ENCODE measurements at regions not wholly inside any gene's neighbourhood (a gene's known extent, or its start where the extent isn't known, plus 50 kb on each side); places are given as distances from the start of the nearest gene placed in this dataset.
"Not testable (repeated sequence)": the region's sequence is repeated elsewhere in the genome, so short reads cannot be mapped to it uniquely, and the experiment has no call there.

DNA sequence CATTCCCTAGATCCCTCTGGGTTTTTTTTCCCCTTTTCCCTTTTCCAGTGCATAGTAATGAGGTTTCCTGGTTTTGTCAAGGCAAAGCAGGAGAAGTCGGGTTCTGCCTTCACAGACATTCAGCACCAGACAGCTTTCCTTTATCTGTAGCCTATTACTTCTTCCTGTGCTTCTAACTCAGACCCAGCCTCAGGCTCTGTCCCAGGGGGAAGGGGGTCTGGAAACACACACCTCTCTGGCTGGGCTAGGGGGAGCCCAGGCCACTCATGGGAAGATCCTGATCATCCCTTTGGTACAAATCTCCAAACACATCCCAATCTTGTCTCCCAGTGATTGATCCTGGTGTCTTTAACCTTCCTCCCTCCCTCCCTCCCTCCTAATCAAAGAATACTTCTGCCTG is 656.4 kb downstream of the LMO4 start:
- no peak for DNase-seq (ENCODE audit: low read depth in 1 of 2, low spot score in 1 of 2)
- no peak overlapping the region for H3K4me3 ChIP-seq (replicated peaks; ENCODE audit: insufficient read depth, low read length)
- peaks cover 2% of the 10 kb centered on the region for H3K27me3 ChIP-seq (ENCODE audit: insufficient read depth, poor library complexity, severe bottlenecking)
- no peak overlapping the region for H3K27ac ChIP-seq (replicated peaks)
- TF ChIP-seq, protein P1, sequence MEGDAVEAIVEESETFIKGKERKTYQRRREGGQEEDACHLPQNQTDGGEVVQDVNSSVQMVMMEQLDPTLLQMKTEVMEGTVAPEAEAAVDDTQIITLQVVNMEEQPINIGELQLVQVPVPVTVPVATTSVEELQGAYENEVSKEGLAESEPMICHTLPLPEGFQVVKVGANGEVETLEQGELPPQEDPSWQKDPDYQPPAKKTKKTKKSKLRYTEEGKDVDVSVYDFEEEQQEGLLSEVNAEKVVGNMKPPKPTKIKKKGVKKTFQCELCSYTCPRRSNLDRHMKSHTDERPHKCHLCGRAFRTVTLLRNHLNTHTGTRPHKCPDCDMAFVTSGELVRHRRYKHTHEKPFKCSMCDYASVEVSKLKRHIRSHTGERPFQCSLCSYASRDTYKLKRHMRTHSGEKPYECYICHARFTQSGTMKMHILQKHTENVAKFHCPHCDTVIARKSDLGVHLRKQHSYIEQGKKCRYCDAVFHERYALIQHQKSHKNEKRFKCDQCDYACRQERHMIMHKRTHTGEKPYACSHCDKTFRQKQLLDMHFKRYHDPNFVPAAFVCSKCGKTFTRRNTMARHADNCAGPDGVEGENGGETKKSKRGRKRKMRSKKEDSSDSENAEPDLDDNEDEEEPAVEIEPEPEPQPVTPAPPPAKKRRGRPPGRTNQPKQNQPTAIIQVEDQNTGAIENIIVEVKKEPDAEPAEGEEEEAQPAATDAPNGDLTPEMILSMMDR (IDR thresholded peaks at IDR 0.05; ENCODE audit: insufficient read depth, low read length) = no peak
- TF ChIP-seq, protein P2, sequence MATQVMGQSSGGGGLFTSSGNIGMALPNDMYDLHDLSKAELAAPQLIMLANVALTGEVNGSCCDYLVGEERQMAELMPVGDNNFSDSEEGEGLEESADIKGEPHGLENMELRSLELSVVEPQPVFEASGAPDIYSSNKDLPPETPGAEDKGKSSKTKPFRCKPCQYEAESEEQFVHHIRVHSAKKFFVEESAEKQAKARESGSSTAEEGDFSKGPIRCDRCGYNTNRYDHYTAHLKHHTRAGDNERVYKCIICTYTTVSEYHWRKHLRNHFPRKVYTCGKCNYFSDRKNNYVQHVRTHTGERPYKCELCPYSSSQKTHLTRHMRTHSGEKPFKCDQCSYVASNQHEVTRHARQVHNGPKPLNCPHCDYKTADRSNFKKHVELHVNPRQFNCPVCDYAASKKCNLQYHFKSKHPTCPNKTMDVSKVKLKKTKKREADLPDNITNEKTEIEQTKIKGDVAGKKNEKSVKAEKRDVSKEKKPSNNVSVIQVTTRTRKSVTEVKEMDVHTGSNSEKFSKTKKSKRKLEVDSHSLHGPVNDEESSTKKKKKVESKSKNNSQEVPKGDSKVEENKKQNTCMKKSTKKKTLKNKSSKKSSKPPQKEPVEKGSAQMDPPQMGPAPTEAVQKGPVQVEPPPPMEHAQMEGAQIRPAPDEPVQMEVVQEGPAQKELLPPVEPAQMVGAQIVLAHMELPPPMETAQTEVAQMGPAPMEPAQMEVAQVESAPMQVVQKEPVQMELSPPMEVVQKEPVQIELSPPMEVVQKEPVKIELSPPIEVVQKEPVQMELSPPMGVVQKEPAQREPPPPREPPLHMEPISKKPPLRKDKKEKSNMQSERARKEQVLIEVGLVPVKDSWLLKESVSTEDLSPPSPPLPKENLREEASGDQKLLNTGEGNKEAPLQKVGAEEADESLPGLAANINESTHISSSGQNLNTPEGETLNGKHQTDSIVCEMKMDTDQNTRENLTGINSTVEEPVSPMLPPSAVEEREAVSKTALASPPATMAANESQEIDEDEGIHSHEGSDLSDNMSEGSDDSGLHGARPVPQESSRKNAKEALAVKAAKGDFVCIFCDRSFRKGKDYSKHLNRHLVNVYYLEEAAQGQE (IDR thresholded peaks at IDR 0.05; ENCODE audit: insufficient replicate concordance, low read depth) = no peak
- no peak for TF ChIP-seq SPI1 (IDR thresholded peaks at IDR 0.05; ENCODE audit: borderline replicate concordance, low read depth)
- no peak for TF ChIP-seq GABPA (IDR thresholded peaks at IDR 0.05; ENCODE audit: low read depth)
- TF ChIP-seq POLR2AphosphoS5 (IDR thresholded peaks at IDR 0.05; ENCODE audit: low read depth) = no peak

DNA sequence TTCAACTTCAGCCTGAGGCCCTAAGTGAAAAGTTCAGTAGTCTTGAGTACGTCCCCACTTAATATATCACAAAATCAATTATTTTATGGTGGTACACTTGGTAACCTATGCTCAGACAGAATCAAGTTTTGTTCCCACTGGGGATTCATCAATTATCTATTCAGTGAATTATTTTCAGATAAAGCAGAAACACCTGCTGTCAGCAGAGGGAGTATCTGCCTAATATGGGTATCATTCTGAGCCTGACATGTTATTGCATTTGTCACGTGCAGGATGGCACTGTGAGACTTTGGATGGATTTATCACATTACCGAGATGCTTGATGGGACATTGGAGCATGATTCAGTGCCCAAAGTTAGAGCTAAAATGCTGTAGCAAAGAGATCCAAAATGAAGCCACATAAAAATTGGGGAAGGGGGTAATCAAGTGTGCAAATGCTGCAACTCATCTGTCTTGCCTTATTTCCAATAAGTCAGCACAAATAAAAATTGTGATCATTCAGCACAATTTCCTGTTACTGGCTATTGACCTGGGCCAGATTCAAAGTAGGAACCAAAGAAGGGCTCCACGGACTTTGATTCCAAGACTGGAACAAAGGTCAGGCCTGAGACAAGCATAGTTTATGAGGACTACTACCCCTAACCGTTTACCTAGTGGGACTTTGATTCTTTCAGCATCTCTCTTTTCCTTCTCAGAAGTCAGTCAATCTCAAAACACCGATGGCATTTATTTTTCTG is 657.6 kb downstream of the LMO4 start:
- DNase-seq (ENCODE audit: low read depth in 1 of 2, low spot score in 1 of 2) = no peak
- no peak overlapping the region for H3K27ac ChIP-seq (replicated peaks)
- H3K27me3 ChIP-seq (ENCODE audit: insufficient read depth, poor library complexity, severe bottlenecking) = peaks cover 2% of the 10 kb centered on the region
- TF ChIP-seq POLR2AphosphoS5 (IDR thresholded peaks at IDR 0.05; ENCODE audit: low read depth) = no peak
- TF ChIP-seq, protein P2 (IDR thresholded peaks at IDR 0.05; ENCODE audit: insufficient replicate concordance, low read depth) = no peak
- no peak for TF ChIP-seq SPI1 (IDR thresholded peaks at IDR 0.05; ENCODE audit: borderline replicate concordance, low read depth)
- TF ChIP-seq GABPA (IDR thresholded peaks at IDR 0.05; ENCODE audit: low read depth) = no peak
- TF ChIP-seq, protein P1 (IDR thresholded peaks at IDR 0.05; ENCODE audit: insufficient read depth, low read length) = no peak
- H3K4me3 ChIP-seq (replicated peaks; ENCODE audit: insufficient read depth, low read length) = no peak overlapping the region

DNA sequence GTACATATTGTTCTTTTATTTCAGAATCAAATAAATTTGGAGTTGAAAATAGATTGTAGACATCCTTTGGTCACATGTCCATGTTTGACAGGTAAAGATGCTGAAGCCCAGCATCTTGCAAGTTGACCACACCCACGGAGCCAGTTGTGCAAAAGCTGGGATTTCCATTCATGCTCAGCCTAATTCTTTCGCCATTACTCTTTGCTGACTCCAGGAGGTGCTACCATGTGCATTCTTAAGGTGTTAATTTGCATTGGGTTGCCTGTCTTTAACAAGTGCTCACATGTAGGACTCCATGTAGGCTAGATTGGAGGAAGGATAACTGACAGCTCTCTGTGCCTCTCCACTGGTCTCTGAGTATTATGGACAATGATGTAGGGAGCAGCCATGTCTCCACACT is 660.7 kb downstream of the LMO4 start:
- Histone ChIP-seq H3K4me3 (replicated peaks; ENCODE audit: insufficient read depth, low read length) (no peak overlapping the region), H3K27ac (replicated peaks) (no peak overlapping the region), H3K27me3 (ENCODE audit: insufficient read depth, poor library complexity, severe bottlenecking) (no peaks in the 10 kb centered on the region)
- DNase-seq (ENCODE audit: low read depth in 1 of 2, low spot score in 1 of 2) = no peak
- TF ChIP-seq, protein P2 (IDR thresholded peaks at IDR 0.05; ENCODE audit: insufficient replicate concordance, low read depth) = no peak
- TF ChIP-seq, protein P1 (IDR thresholded peaks at IDR 0.05; ENCODE audit: insufficient read depth, low read length) = no peak
- TF ChIP-seq POLR2AphosphoS5 (IDR thresholded peaks at IDR 0.05; ENCODE audit: low read depth) (no peak), SPI1 (IDR thresholded peaks at IDR 0.05; ENCODE audit: borderline replicate concordance, low read depth) (no peak), GABPA (IDR thresholded peaks at IDR 0.05; ENCODE audit: low read depth) (no peak)

DNA sequence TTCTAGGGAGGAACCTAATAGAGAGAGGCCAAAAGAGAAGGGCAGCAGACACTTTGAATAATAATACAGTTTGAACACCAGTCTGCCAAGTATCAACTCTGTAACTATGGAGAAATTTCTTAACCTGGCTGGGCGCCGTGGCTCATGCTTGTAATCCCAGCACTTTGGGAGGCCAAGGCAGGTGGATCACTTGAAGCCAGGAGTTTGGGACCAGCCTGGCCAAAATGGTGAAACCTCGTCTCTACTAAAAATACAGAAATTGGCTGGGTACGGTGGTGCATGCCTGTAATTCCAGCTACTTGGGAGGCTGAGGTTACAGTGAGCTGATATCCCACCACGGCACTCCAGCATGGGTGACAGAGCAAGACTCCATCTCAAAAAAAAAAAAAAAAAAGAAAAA is 663.9 kb downstream of the LMO4 start:
- H3K27ac ChIP-seq (replicated peaks); DNase-seq (ENCODE audit: low read depth in 1 of 2, low spot score in 1 of 2); H3K27me3 ChIP-seq (ENCODE audit: insufficient read depth, poor library complexity, severe bottlenecking); H3K4me3 ChIP-seq (replicated peaks; ENCODE audit: insufficient read depth, low read length): not testable (repeated sequence)

Data from HL-60 (cell line).